T-cell (primary cell): ENCODE measurements at regions not wholly inside any gene's neighbourhood (a gene's known extent, or its start where the extent isn't known, plus 50 kb on each side); places are given as distances from the start of the nearest gene placed in this dataset.
A peak's percentile ranks its signal among the peaks of the same experiment; 100 is the strongest.

Source experiments
- ATAC-seq, 4 experiments: fragments of 200-7000 bp in 3 of 4; fragments of 150-1000 bp in 1 of 4; cut with Tn5 transposase; replicated peaks in 1 of 4; 1 replicate in 3 of 4; 2 replicates in 1 of 4; pipeline ENCODE4 v1.10.0; 2021; ENCODE audit warnings: moderate library complexity in 3 of 4, mild to moderate bottlenecking in 2 of 4, moderate number of reproducible peaks in 1 of 4
- CTCF ChIA-PET, 2 donors: fragments of 300-600 bp; sonication (Branson Sonifier 250); formaldehyde crosslinking; loops; one replicate each; lab custom pipeline; 2022; ENCODE audit warnings: antibody characterized with exemption in 2 of 2; lab: Charles Lee
- POLR2A ChIA-PET, 2 donors: fragments of 300-600 bp; sonication (Branson Sonifier 250); formaldehyde crosslinking; loops; one replicate each; lab custom pipeline; 2022; ENCODE audit warnings: antibody characterized with exemption in 2 of 2; lab: Charles Lee
- DNase-seq, 35 experiments: peaks; one replicate each; pipeline versions ENCODE4 v3.0.0 to v3.0.0-alpha.2; 2013 to 2023
- H3K27ac ChIP-seq: one replicate; pipeline ENCODE4 v1.5.1; 2013; ENCODE audit warnings: low read length
- H3K27me3 ChIP-seq, 2 experiments: replicated peaks in 1 of 2; 1 replicate in 1 of 2; 2 replicates in 1 of 2; pipeline versions ENCODE4 v1.6.1 to v1.7.0; 2013; ENCODE audit warnings: low read length in 1 of 2, mixed read lengths in 1 of 2; ENCODE audit not compliant: control insufficient read depth in 2 of 2, insufficient read depth in 2 of 2; ENCODE audit errors: extremely low read depth in 1 of 2
- H3K36me3 ChIP-seq, 2 donors: 1 replicate in 1 of 2; 2 replicates in 1 of 2; pipeline versions ENCODE4 v1.6.1 to v1.7.0; 2013; ENCODE audit warnings: low read length in 1 of 2; ENCODE audit not compliant: control insufficient read depth in 2 of 2, insufficient read depth in 1 of 2; ENCODE audit errors: extremely low read depth in 1 of 2
- H3K4me1 ChIP-seq, 2 experiments: 1 replicate in 1 of 2; 2 replicates in 1 of 2; pipeline versions ENCODE4 v1.6.1 to v1.7.0; 2013; ENCODE audit warnings: low read length in 2 of 2, mixed read lengths in 1 of 2; ENCODE audit not compliant: insufficient read depth in 2 of 2, control insufficient read depth in 1 of 2; ENCODE audit errors: extremely low read depth in 1 of 2
- H3K4me3 ChIP-seq, 2 donors: 1 replicate in 1 of 2; 2 replicates in 1 of 2; pipeline versions ENCODE4 v1.5.1 to v1.7.0; 2013; ENCODE audit warnings: mild to moderate bottlenecking in 2 of 2, low read length in 1 of 2, moderate library complexity in 1 of 2; ENCODE audit not compliant: control insufficient read depth in 1 of 2; ENCODE audit errors: extremely low read depth in 1 of 2
- H3K9me3 ChIP-seq: 2 replicates; pipeline ENCODE4 v1.7.0; 2013
- H3K27ac Mint-ChIP-seq, 2 donors: one replicate each; pipeline ENCODE4 v1.8.0; 2020 to 2021; ENCODE audit warnings: mild to moderate bottlenecking in 2 of 2, mixed read lengths in 2 of 2
- H3K27me3 Mint-ChIP-seq, 2 donors: one replicate each; pipeline ENCODE4 v1.8.0; 2021 to 2022; ENCODE audit warnings: mixed read lengths in 2 of 2
- H3K36me3 Mint-ChIP-seq: one replicate; pipeline ENCODE4 v1.8.0; 2021; ENCODE audit warnings: mixed read lengths
- H3K4me1 Mint-ChIP-seq, 3 donors: one replicate each; pipeline ENCODE4 v1.8.0; 2020 to 2022; ENCODE audit warnings: mixed read lengths in 3 of 3, mild to moderate bottlenecking in 1 of 3
- H3K4me3 Mint-ChIP-seq, 3 donors: one replicate each; pipeline ENCODE4 v1.8.0; 2020 to 2022; ENCODE audit warnings: mild to moderate bottlenecking in 3 of 3, mixed read lengths in 3 of 3, moderate library complexity in 3 of 3
- H3K9me3 Mint-ChIP-seq, 3 donors: one replicate each; pipeline ENCODE4 v1.8.0; 2020 to 2022; ENCODE audit warnings: mixed read lengths in 3 of 3
- WGBS: methylation state at CpG from one replicate; pipeline ENCODE4 v1.1.5; 2013; ENCODE audit warnings: missing lambda C conversion rate; ENCODE audit not compliant: insufficient coverage; 5-methylcytosine and 5-hydroxymethylcytosine counted together

- CTCF ChIA-PET: no interaction called here
- DNase-seq: no peak
- no peak overlapping the region for H3K27ac Mint-ChIP-seq
These were observed 92.4 kb downstream of the CLDN1 start for GRCh38 chr3:190229632-190230424.

GRCh38 chr3:190227064-190227463 lies 95.2 kb downstream of the CLDN1 start:
- no peaks in the 10 kb centered on the region for H3K9me3 ChIP-seq
- DNase-seq (no peak), ATAC-seq (no peak)
- WGBS: no CpG with 5 or more reads among the region's 2 CpGs
- H3K9me3 Mint-ChIP-seq: no peaks in the 10 kb centered on the region
- H3K4me1 ChIP-seq: no peaks in the 10 kb centered on the region
- ChIA-PET POLR2A (no interaction called here), CTCF (no interaction called here)
- peaks cover 7 to 8% of the 10 kb centered on the region in 2 donors for H3K27me3 Mint-ChIP-seq
- peaks cover 0 to 9% of the 10 kb centered on the region in 2 experiments for H3K27me3 ChIP-seq
- H3K4me1 Mint-ChIP-seq: no peaks in the 10 kb centered on the region
- H3K4me3 Mint-ChIP-seq: no peak overlapping the region
- H3K27ac Mint-ChIP-seq: no peak overlapping the region
- no peak overlapping the region for H3K4me3 ChIP-seq
- no peaks in the 10 kb centered on the region for H3K36me3 ChIP-seq
- H3K36me3 Mint-ChIP-seq: no peaks in the 10 kb centered on the region
- H3K27ac ChIP-seq: no peak overlapping the region

More at GRCh38 chr3:190229632-190230424, 92.4 kb downstream of the CLDN1 start:
- 80% methylated on average over 1 of the region's 4 CpGs for WGBS
- Mint-ChIP-seq H3K9me3 (no peaks in the 10 kb centered on the region), H3K36me3 (no peaks in the 10 kb centered on the region), H3K4me1 (no peaks in the 10 kb centered on the region), H3K27me3 (peaks cover 3 to 11% of the 10 kb centered on the region in 2 donors), H3K4me3 (no peak overlapping the region)
- no peak for ATAC-seq
- POLR2A ChIA-PET: no interaction called here
- peaks cover 0 to 2% of the 10 kb centered on the region in 2 experiments for H3K27me3 ChIP-seq
- no peak overlapping the region for H3K27ac ChIP-seq
- H3K36me3 ChIP-seq: no peaks in the 10 kb centered on the region
- H3K9me3 ChIP-seq: no peaks in the 10 kb centered on the region
- H3K4me3 ChIP-seq: no peak overlapping the region
- no peaks in the 10 kb centered on the region for H3K4me1 ChIP-seq

GRCh38 chr3:190224863-190225692 lies 97.2 kb downstream of the CLDN1 start:
- CTCF ChIA-PET: interaction anchor here (0.6 to 1.6 kb wide), 13 partner anchors 65 to 616 kb away, joined by 3 to 8 read pairs (median 3); partner anchors contain the start of gene CLDN1 (in 2 of the 2)
- ATAC-seq: no peak

GRCh38 chr3:190224456-190224855 lies 97.8 kb downstream of the CLDN1 start:
- DNase-seq: no peak
- no peaks in the 10 kb centered on the region for H3K36me3 Mint-ChIP-seq
- H3K9me3 ChIP-seq: no peaks in the 10 kb centered on the region
- ChIA-PET CTCF (interaction anchor here (0.7 to 1.6 kb wide), 8 partner anchors 65 to 615 kb away, joined by 3 to 8 read pairs (median 3); partner anchors contain the start of gene CLDN1 (in 2 of the 2)), POLR2A (interaction anchor here (0.6 kb wide), 2 partner anchors 9 to 1038 kb away, joined by 4 to 16 read pairs; no protein-coding TSS in a partner anchor)
- ATAC-seq: no peak
- no peaks in the 10 kb centered on the region for H3K36me3 ChIP-seq
- H3K4me1 ChIP-seq: no peaks in the 10 kb centered on the region
- 83% methylated on average over 2 of the region's 4 CpGs for WGBS
- H3K27me3 ChIP-seq: peaks cover 0 to 9% of the 10 kb centered on the region in 2 experiments
- no peak overlapping the region for H3K27ac ChIP-seq
- H3K4me3 Mint-ChIP-seq: no peak overlapping the region
- no peak overlapping the region for H3K27ac Mint-ChIP-seq
- no peaks in the 10 kb centered on the region for H3K4me1 Mint-ChIP-seq
- no peak overlapping the region for H3K4me3 ChIP-seq
- H3K9me3 Mint-ChIP-seq: peaks cover 0 to 9% (median 5%) of the 10 kb centered on the region in 3 donors
- H3K27me3 Mint-ChIP-seq: peaks cover 7 to 13% of the 10 kb centered on the region in 2 donors

More at GRCh38 chr3:190224863-190225692, 97.2 kb downstream of the CLDN1 start:
- peak in 1 of 35 experiments; percentile 39 for DNase-seq
- WGBS: 0% methylated on average over 1 of the region's 4 CpGs
- H3K27ac Mint-ChIP-seq: no peak overlapping the region
- H3K4me1 Mint-ChIP-seq: no peaks in the 10 kb centered on the region
- no peaks in the 10 kb centered on the region for H3K36me3 ChIP-seq
- no peaks in the 10 kb centered on the region for H3K9me3 ChIP-seq
- H3K27ac ChIP-seq: no peak overlapping the region
- H3K27me3 ChIP-seq: peaks cover 0 to 9% of the 10 kb centered on the region in 2 experiments
- H3K4me1 ChIP-seq: no peaks in the 10 kb centered on the region
- H3K9me3 Mint-ChIP-seq: peaks cover 0 to 9% (median 5%) of the 10 kb centered on the region in 3 donors
- peaks cover 7 to 13% of the 10 kb centered on the region in 2 donors for H3K27me3 Mint-ChIP-seq
- no peak overlapping the region for H3K4me3 ChIP-seq
- H3K36me3 Mint-ChIP-seq: no peaks in the 10 kb centered on the region
- POLR2A ChIA-PET: interaction anchor here (0.6 kb wide), 2 partner anchors 9 to 1039 kb away, joined by 4 to 16 read pairs; no protein-coding TSS in a partner anchor
- H3K4me3 Mint-ChIP-seq: no peak overlapping the region

- Mint-ChIP-seq H3K4me1 (no peaks in the 10 kb centered on the region), H3K36me3 (no peaks in the 10 kb centered on the region), H3K27me3 (peaks cover under 1 to 11% of the 10 kb centered on the region in 2 donors), H3K9me3 (peaks cover 0 to 9% (median 5%) of the 10 kb centered on the region in 3 donors), H3K4me3 (no peak overlapping the region), H3K27ac (no peak overlapping the region)
- Histone ChIP-seq H3K4me3 (no peak overlapping the region), H3K27ac (no peak overlapping the region), H3K4me1 (no peaks in the 10 kb centered on the region), H3K27me3 (peaks cover 0 to 9% of the 10 kb centered on the region in 2 experiments), H3K9me3 (no peaks in the 10 kb centered on the region), H3K36me3 (no peaks in the 10 kb centered on the region)
- 68% methylated on average over 2 of the region's 4 CpGs for WGBS
- CTCF ChIA-PET: no interaction called here
- DNase-seq (no peak), ATAC-seq (peak in 1 of 4 experiments; percentile 27)
- POLR2A ChIA-PET: no interaction called here
These were observed 99.3 kb downstream of the CLDN1 start for GRCh38 chr3:190222916-190223315.

GRCh38 chr3:190222360-190222759 lies 99.9 kb downstream of the CLDN1 start:
- peaks cover 0 to 9% (median 5%) of the 10 kb centered on the region in 3 donors for H3K9me3 Mint-ChIP-seq
- H3K36me3 ChIP-seq: no peaks in the 10 kb centered on the region
- H3K4me1 Mint-ChIP-seq: no peaks in the 10 kb centered on the region
- H3K4me1 ChIP-seq: no peaks in the 10 kb centered on the region
- no peaks in the 10 kb centered on the region for H3K9me3 ChIP-seq
- no peak overlapping the region for H3K27ac ChIP-seq
- 74% methylated on average over 3 of the region's 3 CpGs for WGBS
- no peak overlapping the region for H3K27ac Mint-ChIP-seq
- H3K27me3 ChIP-seq: peaks cover 0 to 9% of the 10 kb centered on the region in 2 experiments
- DNase-seq: no peak
- POLR2A ChIA-PET: no interaction called here
- H3K27me3 Mint-ChIP-seq: peaks cover 0 to 10% of the 10 kb centered on the region in 2 donors
- no peaks in the 10 kb centered on the region for H3K36me3 Mint-ChIP-seq
- no peak overlapping the region for H3K4me3 Mint-ChIP-seq
- CTCF ChIA-PET: no interaction called here
- no peak for ATAC-seq
- H3K4me3 ChIP-seq: no peak overlapping the region
